Ishikawa (cell line): ENCODE measurements at regions not wholly inside any gene's neighbourhood (a gene's known extent, or its start where the extent isn't known, plus 50 kb on each side); places are given as distances from the start of the nearest gene placed in this dataset.

Experiments used
- CEBPB ChIP-seq: IDR thresholded peaks from 2 replicates; pipeline ENCODE4 v1.6.1; 2012
- CREB1 ChIP-seq: IDR thresholded peaks from 2 replicates; pipeline ENCODE4 v1.6.1; 2012; ENCODE audit warnings: low read depth
- EGR1 ChIP-seq: IDR thresholded peaks from 2 replicates; pipeline ENCODE4 v1.6.1; 2012
- EP300 ChIP-seq: IDR thresholded peaks from 2 replicates; pipeline ENCODE4 v1.6.1; 2012; ENCODE audit warnings: borderline replicate concordance
- FOXM1 ChIP-seq: IDR thresholded peaks from 2 replicates; pipeline ENCODE4 v1.6.1; 2012; ENCODE audit warnings: low read depth, borderline replicate concordance
- MAX ChIP-seq: IDR thresholded peaks from 2 replicates; pipeline ENCODE4 v1.6.1; 2012
- NFIC ChIP-seq: IDR thresholded peaks from 2 replicates; pipeline ENCODE4 v1.6.1; 2012
- RAD21 ChIP-seq: IDR thresholded peaks from 2 replicates; pipeline ENCODE4 v1.6.1; 2012; ENCODE audit warnings: low read depth
- REST ChIP-seq: IDR thresholded peaks from 2 replicates; pipeline ENCODE4 v1.6.1; 2012; ENCODE audit warnings: low read depth, mild to moderate bottlenecking
- TAF1 ChIP-seq: IDR thresholded peaks from 2 replicates; pipeline ENCODE4 v1.6.1; 2012; ENCODE audit warnings: low read depth, mild to moderate bottlenecking
- TCF12 ChIP-seq: IDR thresholded peaks from 2 replicates; pipeline ENCODE4 v1.6.1; 2012; ENCODE audit warnings: low read depth
- TEAD4 ChIP-seq: IDR thresholded peaks from 2 replicates; pipeline ENCODE4 v1.6.1; 2012
- USF1 ChIP-seq: IDR thresholded peaks from 2 replicates; pipeline ENCODE4 v1.6.1; 2012
- YY1 ChIP-seq: IDR thresholded peaks from 2 replicates; pipeline ENCODE4 v1.6.1; 2012; ENCODE audit warnings: low read depth
- ZBTB7A ChIP-seq: IDR thresholded peaks from 2 replicates; pipeline ENCODE4 v1.6.1; 2012; ENCODE audit warnings: low read depth

- TF ChIP-seq TAF1 (no peak), CREB1 (no peak), EP300 (no peak), EGR1 (no peak), RAD21 (no peak), TEAD4 (no peak), USF1 (no peak)
Observed at GRCh38 chr6:159604443-159604956, 88.5 kb downstream of the SOD2 start.

- TF ChIP-seq EP300, result no peak
- TF ChIP-seq MAX, result no peak
Observed at GRCh38 chr6:159602431-159603041, 90.5 kb downstream of the SOD2 start.

- TF ChIP-seq CREB1, result no peak
- no peak for TF ChIP-seq REST
- no peak for TF ChIP-seq RAD21
- TF ChIP-seq EGR1, result no peak
- TF ChIP-seq MAX, result no peak
- no peak for TF ChIP-seq USF1
- no peak for TF ChIP-seq CEBPB
- no peak for TF ChIP-seq EP300
- TF ChIP-seq NFIC, result no peak
- TF ChIP-seq YY1, result no peak
Observed at GRCh38 chr6:159601211-159601610, 91.8 kb downstream of the SOD2 start.

GRCh38 chr6:159595173-159595572 is 97.9 kb downstream of the SOD2 start:
- TF ChIP-seq RAD21, result no peak
- no peak for TF ChIP-seq FOXM1
- TF ChIP-seq REST, result no peak
- TF ChIP-seq TAF1, result no peak
- no peak for TF ChIP-seq USF1
- TF ChIP-seq EP300, result no peak
- TF ChIP-seq EGR1, result no peak
- no peak for TF ChIP-seq MAX
- no peak for TF ChIP-seq CEBPB
- no peak for TF ChIP-seq TCF12

GRCh38 chr6:159594750-159595117 is 98.3 kb downstream of the SOD2 start:
- TF ChIP-seq TAF1, result no peak
- no peak for TF ChIP-seq MAX
- TF ChIP-seq CREB1, result no peak
- TF ChIP-seq REST, result no peak
- TF ChIP-seq USF1, result no peak
- no peak for TF ChIP-seq CEBPB
- no peak for TF ChIP-seq ZBTB7A
- no peak for TF ChIP-seq NFIC
- TF ChIP-seq EGR1, result no peak
- TF ChIP-seq YY1, result no peak
- TF ChIP-seq RAD21, result no peak
- no peak for TF ChIP-seq FOXM1
- no peak for TF ChIP-seq TEAD4
- no peak for TF ChIP-seq TCF12
- no peak for TF ChIP-seq EP300
